ENCODE measurements at regions not wholly inside any gene's neighbourhood (a gene's known extent, or its start where the extent isn't known, plus 50 kb on each side); places are given as distances from the start of the nearest gene placed in this dataset.

DNA sequence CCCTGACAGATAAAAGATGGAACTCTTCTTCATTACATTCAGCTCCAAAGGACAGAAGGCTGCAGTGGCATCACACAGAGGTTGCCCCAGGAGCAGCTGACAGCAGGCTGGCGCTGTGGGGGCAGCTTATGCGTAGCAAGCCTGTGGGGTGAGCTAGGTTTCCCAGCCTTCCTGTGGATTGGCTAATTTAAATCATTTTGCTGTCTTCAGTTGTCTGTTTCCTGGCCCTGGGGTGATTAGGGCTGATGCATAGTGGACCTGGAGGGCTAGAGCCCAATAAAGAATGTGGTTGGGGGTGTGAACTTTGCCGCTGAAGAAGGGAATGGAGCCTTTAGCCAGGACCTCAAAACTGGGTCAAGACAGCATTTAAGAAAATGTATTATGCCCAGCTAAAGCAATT lies 1038.0 kb downstream of the SOCS6 start:
- TF ChIP-seq, protein P1, sequence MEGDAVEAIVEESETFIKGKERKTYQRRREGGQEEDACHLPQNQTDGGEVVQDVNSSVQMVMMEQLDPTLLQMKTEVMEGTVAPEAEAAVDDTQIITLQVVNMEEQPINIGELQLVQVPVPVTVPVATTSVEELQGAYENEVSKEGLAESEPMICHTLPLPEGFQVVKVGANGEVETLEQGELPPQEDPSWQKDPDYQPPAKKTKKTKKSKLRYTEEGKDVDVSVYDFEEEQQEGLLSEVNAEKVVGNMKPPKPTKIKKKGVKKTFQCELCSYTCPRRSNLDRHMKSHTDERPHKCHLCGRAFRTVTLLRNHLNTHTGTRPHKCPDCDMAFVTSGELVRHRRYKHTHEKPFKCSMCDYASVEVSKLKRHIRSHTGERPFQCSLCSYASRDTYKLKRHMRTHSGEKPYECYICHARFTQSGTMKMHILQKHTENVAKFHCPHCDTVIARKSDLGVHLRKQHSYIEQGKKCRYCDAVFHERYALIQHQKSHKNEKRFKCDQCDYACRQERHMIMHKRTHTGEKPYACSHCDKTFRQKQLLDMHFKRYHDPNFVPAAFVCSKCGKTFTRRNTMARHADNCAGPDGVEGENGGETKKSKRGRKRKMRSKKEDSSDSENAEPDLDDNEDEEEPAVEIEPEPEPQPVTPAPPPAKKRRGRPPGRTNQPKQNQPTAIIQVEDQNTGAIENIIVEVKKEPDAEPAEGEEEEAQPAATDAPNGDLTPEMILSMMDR (IDR thresholded peaks at IDR 0.05; ENCODE audit: poor library complexity), result no peak
- TF ChIP-seq EZH2 (IDR thresholded peaks at IDR 0.05; ENCODE audit: borderline replicate concordance), result no peak
- TF ChIP-seq EZH2phosphoT487 (IDR thresholded peaks at IDR 0.05; ENCODE audit: low read depth, severe bottlenecking, unreplicated experiment), result no peak
